Upper lobe of left lung (tissue), 4 donors: ENCODE measurements at regions not wholly inside any gene's neighbourhood (a gene's known extent, or its start where the extent isn't known, plus 50 kb on each side); places are given as distances from the start of the nearest gene placed in this dataset.

Source experiments
- EP300 ChIP-seq, 4 donors: sonication (generic); formaldehyde crosslinking; IDR thresholded peaks; one replicate each; pipeline ENCODE4 v1.5.1; 2017; ENCODE audit warnings: antibody characterized with exemption in 4 of 4, control low read depth in 2 of 4
- TF ChIP-seq, protein P1 (sequence below), 6 experiments: fragments of 450-650 bp in 4 of 6; fragments of 200-600 bp in 2 of 6; sonication (generic) in 2 of 6; IDR thresholded peaks; one replicate each; pipeline ENCODE4 v1.5.1; 2016 to 2019; ENCODE audit warnings: antibody characterized with exemption in 6 of 6

DNA sequence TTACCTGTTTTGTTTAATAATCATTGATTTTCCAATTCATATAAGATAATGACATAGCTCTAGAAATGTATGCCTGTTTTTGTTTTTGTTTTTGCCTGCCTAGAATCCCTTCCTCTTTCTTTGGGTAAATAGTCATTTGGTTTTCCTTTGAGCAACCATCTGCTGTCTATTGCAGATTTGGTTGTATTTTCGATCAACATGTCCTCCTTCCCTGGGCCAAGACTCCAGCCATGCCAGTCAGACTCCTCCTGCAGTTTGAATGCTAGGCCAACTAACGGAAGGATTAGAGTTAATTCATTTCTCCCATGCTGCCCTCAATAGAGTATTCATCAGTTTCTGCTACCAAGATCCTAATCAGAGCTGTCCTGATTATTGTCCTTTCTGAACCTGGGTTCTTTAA, 67.1 kb downstream of the MAIP1 start:
- no peak for TF ChIP-seq EP300 (IDR thresholded peaks at IDR 0.05)
- TF ChIP-seq, protein P1, sequence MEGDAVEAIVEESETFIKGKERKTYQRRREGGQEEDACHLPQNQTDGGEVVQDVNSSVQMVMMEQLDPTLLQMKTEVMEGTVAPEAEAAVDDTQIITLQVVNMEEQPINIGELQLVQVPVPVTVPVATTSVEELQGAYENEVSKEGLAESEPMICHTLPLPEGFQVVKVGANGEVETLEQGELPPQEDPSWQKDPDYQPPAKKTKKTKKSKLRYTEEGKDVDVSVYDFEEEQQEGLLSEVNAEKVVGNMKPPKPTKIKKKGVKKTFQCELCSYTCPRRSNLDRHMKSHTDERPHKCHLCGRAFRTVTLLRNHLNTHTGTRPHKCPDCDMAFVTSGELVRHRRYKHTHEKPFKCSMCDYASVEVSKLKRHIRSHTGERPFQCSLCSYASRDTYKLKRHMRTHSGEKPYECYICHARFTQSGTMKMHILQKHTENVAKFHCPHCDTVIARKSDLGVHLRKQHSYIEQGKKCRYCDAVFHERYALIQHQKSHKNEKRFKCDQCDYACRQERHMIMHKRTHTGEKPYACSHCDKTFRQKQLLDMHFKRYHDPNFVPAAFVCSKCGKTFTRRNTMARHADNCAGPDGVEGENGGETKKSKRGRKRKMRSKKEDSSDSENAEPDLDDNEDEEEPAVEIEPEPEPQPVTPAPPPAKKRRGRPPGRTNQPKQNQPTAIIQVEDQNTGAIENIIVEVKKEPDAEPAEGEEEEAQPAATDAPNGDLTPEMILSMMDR (IDR thresholded peaks at IDR 0.05): no peak
